Vagina (tissue), 2 donors: ENCODE measurements at regions not wholly inside any gene's neighbourhood (a gene's known extent, or its start where the extent isn't known, plus 50 kb on each side); places are given as distances from the start of the nearest gene placed in this dataset.

Experiments used
- DNase-seq, 2 donors: peaks; one replicate each; pipeline ENCODE4 v3.0.0-alpha.2; 2017; ENCODE audit errors: extremely low spot score in 2 of 2
- H3K27ac ChIP-seq: fragments of 200-600 bp; sonication (generic); one replicate; pipeline ENCODE4 v1.5.1; 2019
- H3K27me3 ChIP-seq: fragments of 200-600 bp; sonication (generic); one replicate; pipeline ENCODE4 v1.5.1; 2019
- H3K36me3 ChIP-seq, 2 donors: fragments of 200-600 bp; sonication (generic); one replicate each; pipeline ENCODE4 v1.5.1; 2017 to 2019
- H3K4me1 ChIP-seq: fragments of 200-600 bp; sonication (generic); one replicate; pipeline ENCODE4 v1.5.1; 2019
- H3K4me3 ChIP-seq, 2 donors: fragments of 200-600 bp; sonication (generic); 1 replicate in 1 of 2; 2 replicates in 1 of 2; pipeline ENCODE4 v1.5.1; 2016 to 2019
- H3K9me3 ChIP-seq: fragments of 200-600 bp; sonication (generic); one replicate; pipeline ENCODE4 v1.5.1; 2019
- POLR2A ChIP-seq, 2 donors: fragments of 450-650 bp; IDR thresholded peaks; one replicate each; pipeline ENCODE4 v1.6.1; 2017; ENCODE audit warnings: antibody characterized with exemption in 2 of 2, mild to moderate bottlenecking in 2 of 2, moderate library complexity in 2 of 2
- POLR2AphosphoS5 ChIP-seq, 2 donors: sonication (generic); formaldehyde crosslinking; IDR thresholded peaks; one replicate each; pipeline ENCODE4 v1.9.0; 2017; ENCODE audit warnings: antibody characterized with exemption in 2 of 2, mild to moderate bottlenecking in 2 of 2, low read depth in 1 of 2; ENCODE audit not compliant: insufficient read depth in 1 of 2
- intact Hi-C: fragments of 100-400 bp; cut with DNase I; formaldehyde crosslinking; loops from one replicate; pipeline ENCODE4 v1.15.1; 2023
- TF ChIP-seq, protein P1 (sequence below), 3 experiments: fragments of 450-650 bp in 2 of 3; fragments of 200-600 bp in 1 of 3; sonication (generic) in 1 of 3; IDR thresholded peaks; one replicate each; pipeline ENCODE4 v1.5.1; 2017 to 2019; ENCODE audit warnings: antibody characterized with exemption in 3 of 3, mild to moderate bottlenecking in 2 of 3, moderate library complexity in 2 of 3

GRCh38 chr1:67969446-67969845, 81.0 kb downstream of the DIRAS3 start:
- no peaks in the 10 kb centered on the region for H3K27me3 ChIP-seq
- intact Hi-C loops = no loop called here
- TF ChIP-seq POLR2AphosphoS5 (IDR thresholded peaks at IDR 0.05; ENCODE audit: insufficient read depth in 1 of 2, low read depth in 1 of 2) (no peak), POLR2A (IDR thresholded peaks at IDR 0.05) (no peak)
- TF ChIP-seq, protein P1, sequence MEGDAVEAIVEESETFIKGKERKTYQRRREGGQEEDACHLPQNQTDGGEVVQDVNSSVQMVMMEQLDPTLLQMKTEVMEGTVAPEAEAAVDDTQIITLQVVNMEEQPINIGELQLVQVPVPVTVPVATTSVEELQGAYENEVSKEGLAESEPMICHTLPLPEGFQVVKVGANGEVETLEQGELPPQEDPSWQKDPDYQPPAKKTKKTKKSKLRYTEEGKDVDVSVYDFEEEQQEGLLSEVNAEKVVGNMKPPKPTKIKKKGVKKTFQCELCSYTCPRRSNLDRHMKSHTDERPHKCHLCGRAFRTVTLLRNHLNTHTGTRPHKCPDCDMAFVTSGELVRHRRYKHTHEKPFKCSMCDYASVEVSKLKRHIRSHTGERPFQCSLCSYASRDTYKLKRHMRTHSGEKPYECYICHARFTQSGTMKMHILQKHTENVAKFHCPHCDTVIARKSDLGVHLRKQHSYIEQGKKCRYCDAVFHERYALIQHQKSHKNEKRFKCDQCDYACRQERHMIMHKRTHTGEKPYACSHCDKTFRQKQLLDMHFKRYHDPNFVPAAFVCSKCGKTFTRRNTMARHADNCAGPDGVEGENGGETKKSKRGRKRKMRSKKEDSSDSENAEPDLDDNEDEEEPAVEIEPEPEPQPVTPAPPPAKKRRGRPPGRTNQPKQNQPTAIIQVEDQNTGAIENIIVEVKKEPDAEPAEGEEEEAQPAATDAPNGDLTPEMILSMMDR (IDR thresholded peaks at IDR 0.05) = no peak
- no peaks in the 10 kb centered on the region for H3K4me1 ChIP-seq
- H3K4me3 ChIP-seq = no peak overlapping the region
- H3K9me3 ChIP-seq = no peaks in the 10 kb centered on the region
- DNase-seq = no peak
- H3K27ac ChIP-seq = no peak overlapping the region
- no peaks in the 10 kb centered on the region for H3K36me3 ChIP-seq

DNA sequence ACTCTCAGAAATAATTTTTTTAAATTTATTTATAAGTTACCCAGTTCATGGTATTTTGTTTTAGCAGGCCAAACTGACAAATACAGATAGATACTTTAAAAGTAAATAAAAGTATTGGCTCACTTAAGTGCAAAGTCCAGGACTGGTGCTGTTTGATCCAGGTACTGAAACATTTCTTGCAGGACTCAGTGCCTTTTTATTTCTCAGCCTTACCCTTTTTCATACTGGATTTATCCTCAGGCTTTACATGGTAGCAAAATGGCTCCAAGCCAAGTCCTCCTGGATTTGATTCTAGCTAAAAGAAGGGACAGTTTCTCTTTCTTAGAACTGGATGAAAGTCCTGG, 83.8 kb downstream of the DIRAS3 start:
- H3K36me3 ChIP-seq = no peaks in the 10 kb centered on the region
- DNase-seq = no peak
- no peak overlapping the region for H3K4me3 ChIP-seq
- no peaks in the 10 kb centered on the region for H3K4me1 ChIP-seq
- TF ChIP-seq, protein P1 (IDR thresholded peaks at IDR 0.05) = no peak
- TF ChIP-seq POLR2AphosphoS5 (IDR thresholded peaks at IDR 0.05; ENCODE audit: insufficient read depth in 1 of 2, low read depth in 1 of 2) (no peak), POLR2A (IDR thresholded peaks at IDR 0.05) (no peak)
- H3K27ac ChIP-seq = no peak overlapping the region
- intact Hi-C loops = no loop called here
- no peaks in the 10 kb centered on the region for H3K9me3 ChIP-seq
- H3K27me3 ChIP-seq = no peaks in the 10 kb centered on the region

GRCh38 chr1:67965995-67966665, 84.3 kb downstream of the DIRAS3 start:
- TF ChIP-seq POLR2AphosphoS5 (IDR thresholded peaks at IDR 0.05; ENCODE audit: insufficient read depth in 1 of 2, low read depth in 1 of 2) = no peak
- TF ChIP-seq, protein P1 (IDR thresholded peaks at IDR 0.05) = no peak
- no peak for TF ChIP-seq POLR2A (IDR thresholded peaks at IDR 0.05)
- no peak overlapping the region for H3K27ac ChIP-seq
- DNase-seq = no peak
- H3K9me3 ChIP-seq = no peaks in the 10 kb centered on the region
- no peaks in the 10 kb centered on the region for H3K27me3 ChIP-seq
- H3K4me3 ChIP-seq = no peak overlapping the region
- H3K36me3 ChIP-seq = no peaks in the 10 kb centered on the region
- H3K4me1 ChIP-seq = no peaks in the 10 kb centered on the region
- intact Hi-C loops = no loop called here

GRCh38 chr1:67963263-67963662, 87.2 kb downstream of the DIRAS3 start:
- H3K9me3 ChIP-seq = no peaks in the 10 kb centered on the region
- no peaks in the 10 kb centered on the region for H3K4me1 ChIP-seq
- no peaks in the 10 kb centered on the region for H3K36me3 ChIP-seq
- H3K4me3 ChIP-seq = no peak overlapping the region
- intact Hi-C loops = no loop called here
- no peak overlapping the region for H3K27ac ChIP-seq
- TF ChIP-seq, protein P1 (IDR thresholded peaks at IDR 0.05) = no peak
- TF ChIP-seq POLR2A (IDR thresholded peaks at IDR 0.05) (no peak), POLR2AphosphoS5 (IDR thresholded peaks at IDR 0.05; ENCODE audit: insufficient read depth in 1 of 2, low read depth in 1 of 2) (no peak)
- no peaks in the 10 kb centered on the region for H3K27me3 ChIP-seq
- DNase-seq = no peak

- Histone ChIP-seq H3K4me1 (no peaks in the 10 kb centered on the region), H3K27ac (no peak overlapping the region), H3K4me3 (no peak overlapping the region), H3K27me3 (no peaks in the 10 kb centered on the region), H3K9me3 (no peaks in the 10 kb centered on the region), H3K36me3 (no peaks in the 10 kb centered on the region)
- intact Hi-C loops = no loop called here
- DNase-seq = no peak
- TF ChIP-seq POLR2AphosphoS5 (IDR thresholded peaks at IDR 0.05; ENCODE audit: insufficient read depth in 1 of 2, low read depth in 1 of 2) = no peak
- TF ChIP-seq, protein P1 (IDR thresholded peaks at IDR 0.05) = no peak
- TF ChIP-seq POLR2A (IDR thresholded peaks at IDR 0.05) = no peak
Observed at GRCh38 chr1:67960766-67961165, 89.7 kb downstream of the DIRAS3 start.
